Adrenal gland (tissue), 9 donors: ENCODE measurements at regions not wholly inside any gene's neighbourhood (a gene's known extent, or its start where the extent isn't known, plus 50 kb on each side); places are given as distances from the start of the nearest gene placed in this dataset.
A peak's percentile ranks its signal among the peaks of the same experiment; 100 is the strongest.

Experiments used
- DNase-seq, 7 donors: peaks; one replicate each; pipeline ENCODE4 v3.0.0-alpha.2; 2019 to 2020
- H3K27ac ChIP-seq, 5 donors: fragments of 200-600 bp; sonication (generic) in 4 of 5; 1 replicate in 3 of 5; 2 replicates in 2 of 5; pipeline versions ENCODE4 v1.5.1 to v1.8.0; 2016 to 2020; ENCODE audit warnings: mild to moderate bottlenecking in 1 of 5
- H3K27me3 ChIP-seq: fragments of 200-600 bp; 2 replicates; pipeline ENCODE4 v1.8.0; 2021
- H3K36me3 ChIP-seq, 2 donors: fragments of 200-600 bp; replicated peaks in 1 of 2; 1 replicate in 1 of 2; 2 replicates in 1 of 2; pipeline versions ENCODE4 v1.5.1 to v1.8.0; 2018 to 2022
- H3K4me1 ChIP-seq, 2 donors: fragments of 200-600 bp; replicated peaks in 1 of 2; 1 replicate in 1 of 2; 2 replicates in 1 of 2; pipeline versions ENCODE4 v1.5.1 to v1.8.0; 2018 to 2021
- H3K4me3 ChIP-seq, 4 donors: fragments of 200-600 bp; sonication (generic) in 3 of 4; one replicate each; pipeline ENCODE4 v1.5.1; 2016 to 2018
- H3K9me3 ChIP-seq, 3 donors: fragments of 200-600 bp; sonication (generic) in 1 of 3; replicated peaks in 1 of 3; 1 replicate in 2 of 3; 2 replicates in 1 of 3; pipeline versions ENCODE4 v1.5.1 to v1.8.0; 2016 to 2021
- CTCF ChIP-seq, 6 experiments: fragments of 450-650 bp in 4 of 6; fragments of 200-600 bp in 2 of 6; sonication (generic) in 1 of 6; IDR thresholded peaks; 1 replicate in 5 of 6; 2 replicates in 1 of 6; pipeline versions ENCODE4 v1.5.1 to v1.8.0; 2016 to 2021; ENCODE audit warnings: antibody characterized with exemption in 6 of 6, mild to moderate bottlenecking in 2 of 6, moderate library complexity in 1 of 6
- POLR2A ChIP-seq, 2 donors: fragments of 450-650 bp; IDR thresholded peaks; one replicate each; pipeline ENCODE4 v1.6.1; 2017; ENCODE audit warnings: antibody characterized with exemption in 2 of 2, mild to moderate bottlenecking in 2 of 2, moderate library complexity in 1 of 2
- WGBS, 4 donors: extraction: QIAGEN DNeasy Blood & Tissue Kit in 2 of 4; methylation state at CpG; one replicate each; pipeline versions ENCODE4 v1.1.5 to v1.1.7; 2013 to 2017; 5-methylcytosine and 5-hydroxymethylcytosine counted together
- intact Hi-C, 2 donors: fragments of 100-400 bp; cut with DNase I; formaldehyde crosslinking; loops; one replicate each; pipeline versions ENCODE4 v1.14.1 to v1.15.0; 2022 to 2023
- donor health status: healthy with polysubstance abuse.
- donor health status: Bipolar disorder and iron deficiency.
- donor health status: DM: yes; HTN: yes; CAD: no.
- donor health status: DM: no; HTN: no; CAD: no.
- donor health status: DM: no; HTN: no; CAD: no.

GRCh38 chr12:65561798-65562382 is 262.4 kb upstream of the HMGA2 start:
- Histone ChIP-seq H3K4me1 (no peaks in the 10 kb centered on the region), H3K27ac (no peak overlapping the region), H3K4me3 (no peak overlapping the region), H3K27me3 (no peaks in the 10 kb centered on the region), H3K9me3 (no peaks in the 10 kb centered on the region), H3K36me3 (no peaks in the 10 kb centered on the region)
- no peak for TF ChIP-seq POLR2A (IDR thresholded peaks at IDR 0.05)
- TF ChIP-seq CTCF (IDR thresholded peaks at IDR 0.05): no peak
- DNase-seq: no peak
- intact Hi-C loops: no loop called here
- WGBS, 4 donors: 72 to 80% (median 76%) methylated on average over 8 of the region's 8 CpGs

GRCh38 chr12:65565601-65566560 is 258.4 kb upstream of the HMGA2 start:
- WGBS, 4 donors: 53 to 64% (median 60%) methylated on average over 11 of the region's 11 CpGs
- DNase-seq: peak in 1 of 7 donors; percentile 2
- Histone ChIP-seq H3K4me1 (no peaks in the 10 kb centered on the region), H3K4me3 (no peak overlapping the region), H3K36me3 (no peaks in the 10 kb centered on the region), H3K27me3 (no peaks in the 10 kb centered on the region), H3K9me3 (no peaks in the 10 kb centered on the region), H3K27ac (no peak overlapping the region)
- TF ChIP-seq CTCF (IDR thresholded peaks at IDR 0.05): no peak
- no peak for TF ChIP-seq POLR2A (IDR thresholded peaks at IDR 0.05)
- intact Hi-C loops: no loop called here

- H3K4me1 ChIP-seq: no peaks in the 10 kb centered on the region
- H3K27ac ChIP-seq: no peak overlapping the region
- TF ChIP-seq POLR2A (IDR thresholded peaks at IDR 0.05): no peak
- TF ChIP-seq CTCF (IDR thresholded peaks at IDR 0.05): no peak
- 18 to 27% (median 23%) methylated on average over 1 of the region's 1 CpG for WGBS, 4 donors
- H3K27me3 ChIP-seq: no peaks in the 10 kb centered on the region
- no peaks in the 10 kb centered on the region for H3K36me3 ChIP-seq
- H3K4me3 ChIP-seq: no peak overlapping the region
- intact Hi-C loops: no loop called here
- no peak for DNase-seq
- H3K9me3 ChIP-seq: no peaks in the 10 kb centered on the region
Measured at GRCh38 chr12:65566751-65567150, 257.5 kb upstream of the HMGA2 start.

GRCh38 chr12:65567820-65568219 is 256.5 kb upstream of the HMGA2 start:
- Histone ChIP-seq H3K4me3 (no peak overlapping the region), H3K27ac (no peak overlapping the region), H3K27me3 (no peaks in the 10 kb centered on the region), H3K36me3 (no peaks in the 10 kb centered on the region), H3K4me1 (no peaks in the 10 kb centered on the region), H3K9me3 (no peaks in the 10 kb centered on the region)
- TF ChIP-seq CTCF (IDR thresholded peaks at IDR 0.05) (no peak), POLR2A (IDR thresholded peaks at IDR 0.05) (no peak)
- 65 to 78% (median 69%) methylated on average over 3 of the region's 3 CpGs for WGBS, 4 donors
- intact Hi-C loops: no loop called here
- no peak for DNase-seq
